GM21786 (cell line): ENCODE measurements at regions not wholly inside any gene's neighbourhood (a gene's known extent, or its start where the extent isn't known, plus 50 kb on each side); places are given as distances from the start of the nearest gene placed in this dataset.
A peak's percentile ranks its signal among the peaks of the same experiment; 100 is the strongest.

ENCODE experiments used
- ATAC-seq: cut with Tn5 transposase; IDR thresholded peaks from one replicate; pipeline ENCODE4 v1.9.1; 2021; ENCODE audit not compliant: unreplicated experiment

- ATAC-seq, result no peak
Observed at GRCh38 chrX:40197071-40197470, 99.3 kb upstream of the BCOR start.

- ATAC-seq, result no peak
Observed at GRCh38 chrX:40195368-40195767, 97.6 kb upstream of the BCOR start.

- no peak for ATAC-seq
Observed at GRCh38 chrX:40192196-40192595, 94.4 kb upstream of the BCOR start.

- no peak for ATAC-seq
Observed at GRCh38 chrX:40189637-40190036, 91.9 kb upstream of the BCOR start.

GRCh38 chrX:40188573-40189417 is 91.0 kb upstream of the BCOR start:
- ATAC-seq, result no peak

GRCh38 chrX:40184968-40185367 is 87.2 kb upstream of the BCOR start:
- no peak for ATAC-seq

- no peak for ATAC-seq
Observed at GRCh38 chrX:40182615-40183014, 84.9 kb upstream of the BCOR start.

- ATAC-seq, result no peak
Observed at GRCh38 chrX:40182095-40182494, 84.3 kb upstream of the BCOR start.

GRCh38 chrX:40179283-40179682 is 81.5 kb upstream of the BCOR start:
- no peak for ATAC-seq

GRCh38 chrX:40177942-40178715 is 80.4 kb upstream of the BCOR start:
- no peak for ATAC-seq

- no peak for ATAC-seq
Observed at GRCh38 chrX:40177489-40177888, 79.7 kb upstream of the BCOR start.

- no peak for ATAC-seq
Observed at GRCh38 chrX:40177117-40177430, 79.3 kb upstream of the BCOR start.

- ATAC-seq, result no peak
Observed at GRCh38 chrX:40176351-40177116, 78.8 kb upstream of the BCOR start.

- peak; percentile 33 for ATAC-seq
Observed at GRCh38 chrX:40175511-40176350, 78.0 kb upstream of the BCOR start.

- ATAC-seq, result no peak
Observed at GRCh38 chrX:40174854-40175510, 77.2 kb upstream of the BCOR start.

- ATAC-seq, result no peak
Observed at GRCh38 chrX:40174001-40174853, 76.5 kb upstream of the BCOR start.

- ATAC-seq, result no peak
Observed at GRCh38 chrX:40173143-40174000, 75.6 kb upstream of the BCOR start.

- ATAC-seq, result no peak
Observed at GRCh38 chrX:40172401-40173142, 74.8 kb upstream of the BCOR start.
